ENCODE measurements at regions not wholly inside any gene's neighbourhood (a gene's known extent, or its start where the extent isn't known, plus 50 kb on each side); places are given as distances from the start of the nearest gene placed in this dataset.

DNA sequence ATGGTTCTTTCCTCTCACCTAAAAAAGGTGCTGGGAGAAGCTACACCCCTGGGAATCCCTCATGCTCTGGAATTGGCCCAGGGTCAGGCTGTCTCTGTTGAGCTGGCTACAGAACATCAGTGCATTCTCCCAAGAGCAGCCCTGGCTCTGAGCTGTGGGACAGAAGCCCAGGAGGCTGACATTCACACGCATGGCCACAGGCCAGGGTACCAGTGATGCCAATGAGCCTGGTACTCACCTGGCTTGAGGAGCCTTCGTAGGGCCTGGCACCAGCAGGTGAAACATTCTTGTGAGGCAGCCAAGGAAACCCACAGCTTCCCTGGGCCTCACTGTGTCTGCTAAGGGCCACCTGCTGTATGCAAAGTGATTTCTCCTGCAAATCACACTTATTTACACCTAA lies 121.7 kb upstream of the CCL2 start:
- peaks cover 20% of the 10 kb centered on the region for H3K4me1 ChIP-seq (ENCODE audit: insufficient read depth, low read length)
- no peak overlapping the region for H3K27ac ChIP-seq (ENCODE audit: low read depth, low read length)
- H3K9ac ChIP-seq (ENCODE audit: low read depth, low read length): no peak overlapping the region
- H3K4me3 ChIP-seq (ENCODE audit: low read length): no peak overlapping the region
- no peaks in the 10 kb centered on the region for H3K36me3 ChIP-seq (ENCODE audit: insufficient read depth, low read length)
- no peaks in the 10 kb centered on the region for H3K9me3 ChIP-seq (ENCODE audit: insufficient read depth, low read depth, low read length)
- 87% methylated on average over 2 of the region's 2 CpGs for WGBS
- H3K27me3 ChIP-seq (ENCODE audit: insufficient read depth, low read length): no peaks in the 10 kb centered on the region

GRCh38 chr17:34135841-34136240 lies 119.2 kb upstream of the CCL2 start:
- H3K4me1 ChIP-seq (ENCODE audit: insufficient read depth, low read length): peaks cover 36% of the 10 kb centered on the region
- WGBS: 59% methylated on average over 2 of the region's 2 CpGs
- H3K27me3 ChIP-seq (ENCODE audit: insufficient read depth, low read length): no peaks in the 10 kb centered on the region
- H3K36me3 ChIP-seq (ENCODE audit: insufficient read depth, low read length): no peaks in the 10 kb centered on the region
- H3K9ac ChIP-seq (ENCODE audit: low read depth, low read length): no peak overlapping the region
- H3K4me3 ChIP-seq (ENCODE audit: low read length): peak overlapping the region; percentile 15; the same call in 1 of the 2 replicates
- H3K27ac ChIP-seq (ENCODE audit: low read depth, low read length): peak overlapping the region; percentile 20; the same call in 1 of the 2 replicates
- no peaks in the 10 kb centered on the region for H3K9me3 ChIP-seq (ENCODE audit: insufficient read depth, low read depth, low read length)

- Histone ChIP-seq H3K36me3 (ENCODE audit: insufficient read depth, low read length) (no peaks in the 10 kb centered on the region), H3K27ac (ENCODE audit: low read depth, low read length) (no peak overlapping the region), H3K9ac (ENCODE audit: low read depth, low read length) (no peak overlapping the region), H3K4me1 (ENCODE audit: insufficient read depth, low read length) (peaks cover 35% of the 10 kb centered on the region), H3K27me3 (ENCODE audit: insufficient read depth, low read length) (no peaks in the 10 kb centered on the region), H3K4me3 (ENCODE audit: low read length) (no peak overlapping the region), H3K9me3 (ENCODE audit: insufficient read depth, low read depth, low read length) (no peaks in the 10 kb centered on the region)
- 70% methylated on average over 7 of the region's 8 CpGs for WGBS
These were observed 115.1 kb upstream of the CCL2 start for GRCh38 chr17:34140006-34140405.

- no peak overlapping the region for H3K9ac ChIP-seq (ENCODE audit: low read depth, low read length)
- 98% methylated on average over 2 of the region's 2 CpGs for whole genome bisulfite sequencing
- no peaks in the 10 kb centered on the region for H3K9me3 ChIP-seq (ENCODE audit: insufficient read depth, low read depth, low read length)
- H3K36me3 ChIP-seq (ENCODE audit: insufficient read depth, low read length): no peaks in the 10 kb centered on the region
- peaks cover 19% of the 10 kb centered on the region for H3K4me1 ChIP-seq (ENCODE audit: insufficient read depth, low read length)
- H3K4me3 ChIP-seq (ENCODE audit: low read length): no peak overlapping the region
- H3K27ac ChIP-seq (ENCODE audit: low read depth, low read length): no peak overlapping the region
- H3K27me3 ChIP-seq (ENCODE audit: insufficient read depth, low read length): no peaks in the 10 kb centered on the region
These were observed 113.5 kb upstream of the CCL2 start for GRCh38 chr17:34141590-34141989.

DNA sequence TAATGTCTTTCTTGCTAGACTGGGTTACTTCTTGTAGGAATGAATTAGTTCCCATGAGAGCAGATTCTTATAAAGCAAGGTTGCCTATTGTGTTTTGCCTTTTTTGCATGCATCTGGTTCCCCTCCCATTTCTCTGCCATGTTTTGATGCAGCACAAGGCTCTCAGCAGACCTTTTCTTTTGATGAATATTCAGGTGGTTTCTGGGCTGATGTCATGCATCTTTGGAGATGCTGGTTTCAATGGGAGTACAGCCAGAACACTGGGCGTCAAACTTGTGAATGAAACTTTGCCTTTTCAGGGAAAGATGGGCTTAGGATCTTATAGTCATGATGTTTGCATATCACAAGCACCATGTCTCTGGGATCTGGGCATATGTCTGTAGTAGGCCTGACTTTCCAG lies 111.7 kb upstream of the CCL2 start:
- no peaks in the 10 kb centered on the region for H3K36me3 ChIP-seq (ENCODE audit: insufficient read depth, low read length)
- WGBS: 88% methylated on average over 1 of the region's 1 CpG
- peaks cover 16% of the 10 kb centered on the region for H3K4me1 ChIP-seq (ENCODE audit: insufficient read depth, low read length)
- H3K9ac ChIP-seq (ENCODE audit: low read depth, low read length): no peak overlapping the region
- H3K9me3 ChIP-seq (ENCODE audit: insufficient read depth, low read depth, low read length): no peaks in the 10 kb centered on the region
- no peak overlapping the region for H3K27ac ChIP-seq (ENCODE audit: low read depth, low read length)
- no peak overlapping the region for H3K4me3 ChIP-seq (ENCODE audit: low read length)
- no peaks in the 10 kb centered on the region for H3K27me3 ChIP-seq (ENCODE audit: insufficient read depth, low read length)

- no peaks in the 10 kb centered on the region for H3K27me3 ChIP-seq (ENCODE audit: insufficient read depth, low read length)
- no peaks in the 10 kb centered on the region; the same call in 1 of the 2 replicates for H3K4me1 ChIP-seq (ENCODE audit: insufficient read depth, low read length)
- no peak overlapping the region for H3K4me3 ChIP-seq (ENCODE audit: low read length)
- 59% methylated on average over 5 of the region's 5 CpGs for WGBS
- no peak overlapping the region for H3K27ac ChIP-seq (ENCODE audit: low read depth, low read length)
- H3K9ac ChIP-seq (ENCODE audit: low read depth, low read length): no peak overlapping the region
- no peaks in the 10 kb centered on the region for H3K36me3 ChIP-seq (ENCODE audit: insufficient read depth, low read length)
- H3K9me3 ChIP-seq (ENCODE audit: insufficient read depth, low read depth, low read length): no peaks in the 10 kb centered on the region
These were observed 108.5 kb upstream of the CCL2 start for GRCh38 chr17:34146440-34147043.

DNA sequence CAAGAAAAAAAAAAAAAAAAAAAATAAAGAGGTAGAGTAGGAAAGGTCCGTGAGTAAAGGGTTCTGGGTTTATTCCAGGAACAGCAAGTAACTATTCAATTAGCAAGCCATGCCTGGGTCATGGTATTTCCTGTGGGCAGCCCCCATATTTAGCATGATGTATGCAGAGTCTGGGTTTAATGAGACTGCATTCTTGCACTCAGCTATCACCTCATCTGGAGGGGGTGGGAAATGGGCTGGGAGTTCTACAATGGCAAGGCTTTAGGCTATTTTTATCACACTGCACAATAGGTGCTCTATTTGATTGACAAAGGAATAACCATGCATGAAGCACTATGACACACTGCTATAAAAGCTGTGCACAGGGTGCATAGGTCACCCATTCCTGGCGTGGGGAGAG lies 104.0 kb upstream of the CCL2 start:
- WGBS: 90% methylated on average over 2 of the region's 2 CpGs
- H3K36me3 ChIP-seq (ENCODE audit: insufficient read depth, low read length): no peaks in the 10 kb centered on the region
- no peaks in the 10 kb centered on the region for H3K9me3 ChIP-seq (ENCODE audit: insufficient read depth, low read depth, low read length)
- H3K4me3 ChIP-seq (ENCODE audit: low read length): no peak overlapping the region
- H3K27me3 ChIP-seq (ENCODE audit: insufficient read depth, low read length): peaks cover 19% of the 10 kb centered on the region
- no peak overlapping the region for H3K27ac ChIP-seq (ENCODE audit: low read depth, low read length)
- H3K9ac ChIP-seq (ENCODE audit: low read depth, low read length): no peak overlapping the region
- H3K4me1 ChIP-seq (ENCODE audit: insufficient read depth, low read length): peaks cover 13% of the 10 kb centered on the region

- Histone ChIP-seq H3K9me3 (ENCODE audit: insufficient read depth, low read depth, low read length) (no peaks in the 10 kb centered on the region), H3K27ac (ENCODE audit: low read depth, low read length) (no peak overlapping the region), H3K4me3 (ENCODE audit: low read length) (no peak overlapping the region), H3K9ac (ENCODE audit: low read depth, low read length) (no peak overlapping the region), H3K27me3 (ENCODE audit: insufficient read depth, low read length) (peaks cover 26% of the 10 kb centered on the region), H3K36me3 (ENCODE audit: insufficient read depth, low read length) (no peaks in the 10 kb centered on the region), H3K4me1 (ENCODE audit: insufficient read depth, low read length) (peaks cover 28% of the 10 kb centered on the region)
- 96% methylated on average over 6 of the region's 6 CpGs for WGBS
These were observed 101.1 kb upstream of the CCL2 start for GRCh38 chr17:34153991-34154390.

DNA sequence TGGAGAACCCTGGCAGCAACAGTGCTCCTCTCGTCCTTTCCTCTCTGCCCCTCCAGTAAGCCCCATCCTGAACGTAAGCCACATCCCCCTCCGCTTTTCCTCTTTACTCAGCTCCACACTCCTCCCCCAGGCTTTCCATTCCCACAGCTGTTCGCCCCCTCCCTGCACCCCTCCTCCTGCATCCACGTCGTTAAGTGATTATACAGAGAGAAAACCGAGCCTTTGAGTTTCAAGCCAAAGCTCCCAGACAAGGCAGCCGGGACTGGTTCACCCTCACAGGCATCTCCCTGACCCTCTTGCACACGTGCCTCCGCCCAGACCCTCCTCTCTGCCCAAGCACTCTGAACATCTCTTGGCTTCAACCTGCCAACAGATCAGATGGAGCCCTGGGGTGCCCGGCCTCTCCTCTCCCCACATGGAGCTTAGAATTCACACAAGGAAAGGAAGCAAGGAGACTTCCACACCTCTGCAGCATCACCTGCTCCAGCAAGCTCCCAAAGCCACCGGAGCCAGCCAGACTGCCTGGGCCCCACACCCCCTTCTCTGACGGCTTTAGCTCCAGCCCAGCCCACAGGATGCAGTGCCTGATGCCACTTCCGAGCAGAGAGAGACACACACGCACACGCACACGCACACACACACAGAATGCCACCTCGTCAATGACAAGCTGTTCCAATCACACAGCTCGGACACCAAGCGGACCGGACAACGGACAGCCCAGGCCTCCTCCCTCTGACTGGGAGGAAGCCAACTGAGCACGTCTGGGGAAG lies 99.9 kb upstream of the CCL2 start:
- Histone ChIP-seq H3K4me3 (ENCODE audit: low read length) (no peak overlapping the region; the same call in 1 of the 2 replicates), H3K27ac (ENCODE audit: low read depth, low read length) (no peak overlapping the region), H3K9me3 (ENCODE audit: insufficient read depth, low read depth, low read length) (no peaks in the 10 kb centered on the region), H3K9ac (ENCODE audit: low read depth, low read length) (no peak overlapping the region), H3K36me3 (ENCODE audit: insufficient read depth, low read length) (no peaks in the 10 kb centered on the region), H3K27me3 (ENCODE audit: insufficient read depth, low read length) (peaks cover 26% of the 10 kb centered on the region), H3K4me1 (ENCODE audit: insufficient read depth, low read length) (peaks cover 28% of the 10 kb centered on the region)
- 67% methylated on average over 23 of the region's 23 CpGs for WGBS

DNA sequence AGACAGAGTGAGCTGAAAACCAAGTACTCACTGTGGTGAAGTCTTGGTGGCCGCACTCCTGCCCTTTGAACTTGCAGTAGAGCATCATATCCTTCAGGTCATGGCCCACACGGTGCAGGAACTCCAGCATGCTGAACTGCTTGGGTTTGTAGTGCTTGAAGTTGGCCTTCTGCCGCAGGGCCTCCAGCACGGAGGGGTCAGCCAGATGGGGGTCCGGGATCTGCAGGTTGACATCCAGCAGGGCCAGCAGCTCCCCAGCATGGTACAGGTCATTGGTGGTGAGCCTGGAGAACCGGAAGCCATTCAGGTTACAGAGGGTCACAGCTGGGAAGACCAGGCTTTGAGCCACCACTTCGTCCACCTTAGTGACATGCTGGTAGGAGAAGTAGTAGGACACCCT lies 99.1 kb upstream of the CCL2 start:
- Histone ChIP-seq H3K27ac (ENCODE audit: low read depth, low read length) (no peak overlapping the region), H3K4me3 (ENCODE audit: low read length) (peak overlapping the region; percentile 63; the same call in 1 of the 2 replicates), H3K4me1 (ENCODE audit: insufficient read depth, low read length) (peaks cover 28% of the 10 kb centered on the region), H3K36me3 (ENCODE audit: insufficient read depth, low read length) (no peaks in the 10 kb centered on the region), H3K9me3 (ENCODE audit: insufficient read depth, low read depth, low read length) (no peaks in the 10 kb centered on the region), H3K9ac (ENCODE audit: low read depth, low read length) (no peak overlapping the region), H3K27me3 (ENCODE audit: insufficient read depth, low read length) (peaks cover 26% of the 10 kb centered on the region)
- WGBS: 91% methylated on average over 7 of the region's 7 CpGs

- Histone ChIP-seq H3K9ac (ENCODE audit: low read depth, low read length) (peak overlapping the region; percentile 81; the same call in 1 of the 2 replicates), H3K4me3 (ENCODE audit: low read length) (peak overlapping the region; percentile 63), H3K36me3 (ENCODE audit: insufficient read depth, low read length) (no peaks in the 10 kb centered on the region), H3K27me3 (ENCODE audit: insufficient read depth, low read length) (peaks cover 26% of the 10 kb centered on the region), H3K9me3 (ENCODE audit: insufficient read depth, low read depth, low read length) (no peaks in the 10 kb centered on the region), H3K27ac (ENCODE audit: low read depth, low read length) (peak overlapping the region; percentile 97), H3K4me1 (ENCODE audit: insufficient read depth, low read length) (peaks cover 28% of the 10 kb centered on the region)
- 51% methylated on average over 16 of the region's 16 CpGs for WGBS
These were observed 98.7 kb upstream of the CCL2 start for GRCh38 chr17:34156401-34156740.
